ENCODE measurements at regions not wholly inside any gene's neighbourhood (a gene's known extent, or its start where the extent isn't known, plus 50 kb on each side); places are given as distances from the start of the nearest gene placed in this dataset.

GRCh38 chr3:135911110-135911509 is 54.4 kb upstream of the PPP2R3A start:
- Histone ChIP-seq H3K79me2 (replicated peaks; ENCODE audit: insufficient read depth, low read length) (no peaks in the 10 kb centered on the region), H3K9me2 (ENCODE audit: insufficient read depth, low read length) (no peaks in the 10 kb centered on the region), H3K36me3 (ENCODE audit: insufficient read depth, low read length) (no peaks in the 10 kb centered on the region), H3K4me3 (ENCODE audit: low read length) (no peak overlapping the region), H3K9me3 (ENCODE audit: low read length) (no peaks in the 10 kb centered on the region), H3K27me3 (ENCODE audit: insufficient read depth, low read depth, low read length) (no peaks in the 10 kb centered on the region), H3K9ac (ENCODE audit: low read length) (no peak overlapping the region), H3K27ac (ENCODE audit: low read length) (no peak overlapping the region), H4K20me1 (ENCODE audit: insufficient read depth) (no peaks in the 10 kb centered on the region), H3F3A (ENCODE audit: insufficient read depth, low read length, poor library complexity, severe bottlenecking) (no peaks in the 10 kb centered on the region), H2AFZ (ENCODE audit: low read depth, low read length) (no peak overlapping the region), H3K4me2 (ENCODE audit: low read length) (no peak overlapping the region)
- TF ChIP-seq SMC3 (conservative IDR thresholded peaks at IDR 0.05; ENCODE audit: poor library complexity): no peak
- no peak for TF ChIP-seq EZH2 (IDR thresholded peaks at IDR 0.05; ENCODE audit: borderline replicate concordance, insufficient read depth, low read length, poor library complexity, severe bottlenecking)
- no peak for TF ChIP-seq CTCF (IDR thresholded peaks at IDR 0.05; ENCODE audit: poor library complexity, severe bottlenecking)
- no peak for TF ChIP-seq RAD21 (conservative IDR thresholded peaks at IDR 0.05)
- TF ChIP-seq EP300 (conservative IDR thresholded peaks at IDR 0.05; ENCODE audit: poor library complexity, severe bottlenecking): no peak
- no peak for TF ChIP-seq REST (IDR thresholded peaks at IDR 0.05; ENCODE audit: borderline replicate concordance)
- no peak for TF ChIP-seq TAF1 (IDR thresholded peaks at IDR 0.05; ENCODE audit: low read depth)
- no peak for TF ChIP-seq MXI1 (conservative IDR thresholded peaks at IDR 0.05; ENCODE audit: poor library complexity, severe bottlenecking)
- no peak for TF ChIP-seq POLR2AphosphoS5 (IDR thresholded peaks at IDR 0.05)

GRCh38 chr3:135915206-135915605 is 50.3 kb upstream of the PPP2R3A start:
- Histone ChIP-seq H3K9me3 (ENCODE audit: low read length) (no peaks in the 10 kb centered on the region), H2AFZ (ENCODE audit: low read depth, low read length) (no peak overlapping the region), H3K27me3 (ENCODE audit: insufficient read depth, low read depth, low read length) (no peaks in the 10 kb centered on the region), H3K36me3 (ENCODE audit: insufficient read depth, low read length) (no peaks in the 10 kb centered on the region), H3K27ac (ENCODE audit: low read length) (no peak overlapping the region), H4K20me1 (ENCODE audit: insufficient read depth) (no peaks in the 10 kb centered on the region), H3K9me2 (ENCODE audit: insufficient read depth, low read length) (no peaks in the 10 kb centered on the region), H3K79me2 (replicated peaks; ENCODE audit: insufficient read depth, low read length) (no peaks in the 10 kb centered on the region), H3F3A (ENCODE audit: insufficient read depth, low read length, poor library complexity, severe bottlenecking) (no peaks in the 10 kb centered on the region), H3K4me2 (ENCODE audit: low read length) (no peak overlapping the region), H3K4me3 (ENCODE audit: low read length) (no peak overlapping the region), H3K9ac (ENCODE audit: low read length) (no peak overlapping the region)
- TF ChIP-seq CTCF (IDR thresholded peaks at IDR 0.05; ENCODE audit: poor library complexity, severe bottlenecking) (no peak), REST (IDR thresholded peaks at IDR 0.05; ENCODE audit: borderline replicate concordance) (no peak), RAD21 (conservative IDR thresholded peaks at IDR 0.05) (no peak), TAF1 (IDR thresholded peaks at IDR 0.05; ENCODE audit: low read depth) (no peak), POLR2AphosphoS5 (IDR thresholded peaks at IDR 0.05) (no peak), MXI1 (conservative IDR thresholded peaks at IDR 0.05; ENCODE audit: poor library complexity, severe bottlenecking) (no peak), EZH2 (IDR thresholded peaks at IDR 0.05; ENCODE audit: borderline replicate concordance, insufficient read depth, low read length, poor library complexity, severe bottlenecking) (no peak), EP300 (conservative IDR thresholded peaks at IDR 0.05; ENCODE audit: poor library complexity, severe bottlenecking) (no peak), SMC3 (conservative IDR thresholded peaks at IDR 0.05; ENCODE audit: poor library complexity) (no peak)

All from neural cell (in vitro differentiated cells).